PFSK-1 (cell line): ENCODE measurements at regions not wholly inside any gene's neighbourhood (a gene's known extent, or its start where the extent isn't known, plus 50 kb on each side); places are given as distances from the start of the nearest gene placed in this dataset.

Experiments used
- FOXP2 ChIP-seq: optimal IDR thresholded peaks from 2 replicates; pipeline ENCODE3; 2011; ENCODE audit warnings: borderline replicate concordance, control low read depth, inconsistent platforms; ENCODE audit not compliant: insufficient read depth; ENCODE audit errors: extremely low read length, extremely low read depth
- POLR2AphosphoS5 ChIP-seq: IDR thresholded peaks from 2 replicates; pipeline ENCODE4 v1.6.1; 2012; ENCODE audit warnings: low read depth, mild to moderate bottlenecking, control low read depth, low read length, moderate library complexity
- REST ChIP-seq, 2 experiments: IDR thresholded peaks; 2 replicates each; pipeline versions ENCODE4 v1.6.1 to v1.8.0; 2011 to 2012; ENCODE audit warnings: low read depth in 2 of 2, low read length in 2 of 2, control low read depth in 1 of 2, inconsistent platforms in 1 of 2, mild to moderate bottlenecking in 1 of 2, moderate library complexity in 1 of 2; ENCODE audit not compliant: insufficient read depth in 1 of 2
- SIN3A ChIP-seq: IDR thresholded peaks from 2 replicates; pipeline ENCODE4 v1.6.1; 2012; ENCODE audit warnings: mild to moderate bottlenecking, low read length, moderate library complexity, borderline replicate concordance; ENCODE audit not compliant: insufficient read depth
- TAF1 ChIP-seq: IDR thresholded peaks from 2 replicates; pipeline ENCODE4 v1.6.1; 2012; ENCODE audit warnings: low read length, control low read depth, borderline replicate concordance; ENCODE audit not compliant: insufficient read depth

- TF ChIP-seq POLR2AphosphoS5 = no peak
- no peak for TF ChIP-seq TAF1
- TF ChIP-seq REST (IDR thresholded peaks at IDR 0.05; ENCODE audit: insufficient read depth in 1 of 2, low read depth in 2 of 2, low read length in 2 of 2) = no peak
- TF ChIP-seq SIN3A = no peak
- no peak for TF ChIP-seq FOXP2
These were observed 78.8 kb upstream of the FAR2 start for GRCh38 chr12:29070309-29070708.

- TF ChIP-seq FOXP2 (no peak), TAF1 (no peak), SIN3A (no peak), REST (IDR thresholded peaks at IDR 0.05; ENCODE audit: insufficient read depth in 1 of 2, low read depth in 2 of 2, low read length in 2 of 2) (no peak), POLR2AphosphoS5 (no peak)
These were observed 78.0 kb upstream of the FAR2 start for GRCh38 chr12:29071099-29071498.

- TF ChIP-seq SIN3A (no peak), TAF1 (no peak), POLR2AphosphoS5 (no peak), REST (IDR thresholded peaks at IDR 0.05; ENCODE audit: insufficient read depth in 1 of 2, low read depth in 2 of 2, low read length in 2 of 2) (no peak), FOXP2 (no peak)
These were observed 76.4 kb upstream of the FAR2 start for GRCh38 chr12:29072631-29073030.

DNA sequence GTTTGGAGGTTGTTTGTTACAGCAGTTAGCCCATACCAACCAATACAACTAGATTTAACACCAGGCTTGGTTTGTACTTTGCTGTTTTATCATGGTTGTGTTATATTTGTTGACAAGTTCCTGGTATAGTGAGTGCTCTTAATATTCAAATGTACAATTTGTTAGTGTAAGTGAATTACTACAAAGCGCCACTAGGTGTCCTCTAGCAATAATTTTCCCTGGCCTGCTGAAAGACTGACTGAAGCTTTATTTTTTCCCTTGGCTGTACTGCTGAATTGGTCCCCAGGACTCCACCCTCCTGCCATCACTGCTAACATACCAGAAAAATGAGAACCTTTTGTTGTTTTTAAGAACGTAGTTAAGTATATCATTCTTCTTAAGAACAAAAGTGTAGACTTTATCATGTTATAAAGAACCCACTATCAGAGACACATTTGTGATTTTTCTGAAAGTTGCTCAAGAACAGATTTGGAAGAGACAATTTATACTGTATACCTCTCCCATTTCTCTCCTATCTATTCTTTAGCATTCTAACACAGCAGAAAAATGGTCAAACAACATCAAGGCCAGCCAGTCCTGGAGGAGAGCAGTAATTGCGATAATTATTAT lies 75.3 kb upstream of the FAR2 start:
- TF ChIP-seq FOXP2 (no peak), SIN3A (no peak), REST (IDR thresholded peaks at IDR 0.05; ENCODE audit: insufficient read depth in 1 of 2, low read depth in 2 of 2, low read length in 2 of 2) (no peak), TAF1 (no peak), POLR2AphosphoS5 (no peak)

GRCh38 chr12:29081101-29081500 lies 68.0 kb upstream of the FAR2 start:
- no peak for TF ChIP-seq TAF1
- no peak for TF ChIP-seq FOXP2
- no peak for TF ChIP-seq SIN3A
- TF ChIP-seq POLR2AphosphoS5 = no peak
- TF ChIP-seq REST (IDR thresholded peaks at IDR 0.05; ENCODE audit: insufficient read depth in 1 of 2, low read depth in 2 of 2, low read length in 2 of 2) = no peak
